ENCODE measurements at regions not wholly inside any gene's neighbourhood (a gene's known extent, or its start where the extent isn't known, plus 50 kb on each side); places are given as distances from the start of the nearest gene placed in this dataset.

DNA sequence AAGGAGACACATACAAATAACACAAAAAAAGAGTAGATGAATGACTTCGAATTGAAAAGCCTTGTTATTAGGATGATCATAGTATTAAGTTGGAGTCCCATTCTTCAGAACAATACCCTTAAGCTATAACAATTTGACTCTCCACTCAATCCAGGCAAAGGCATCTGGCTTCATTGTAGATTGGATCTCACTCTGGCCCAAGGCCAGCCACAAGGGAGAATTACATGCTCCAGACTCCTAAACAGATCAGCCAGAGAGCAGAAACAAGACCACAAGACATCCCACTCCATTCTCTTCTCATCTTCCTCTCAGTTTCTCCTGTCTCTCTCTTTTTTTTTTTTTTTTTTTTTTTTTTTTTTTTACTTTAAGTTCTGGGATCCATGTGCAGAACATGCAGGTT lies 213.9 kb downstream of the DHX15 start:
- Mint-ChIP-seq H3K36me3 (no peaks in the 10 kb centered on the region), H3K27ac (no peak overlapping the region), H3K4me3 (no peak overlapping the region), H3K9me3 (peaks cover 0 to 4% (median under 1%) of the 10 kb centered on the region in 8 donors), H3K27me3 (peaks cover 3 to 7% of the 10 kb centered on the region in 2 donors), H3K4me1 (no peaks in the 10 kb centered on the region)
- H3K9me3 ChIP-seq (ENCODE audit: control insufficient read depth in 1 of 2, low read length in 2 of 2) = no peaks in the 10 kb centered on the region
- no peaks in the 10 kb centered on the region for H3K4me1 ChIP-seq (ENCODE audit: insufficient read depth, low read length)
- H3K4me3 ChIP-seq (ENCODE audit: low read length in 2 of 2) = no peak overlapping the region
- H3K27me3 ChIP-seq (ENCODE audit: insufficient read depth, low read length) = no peaks in the 10 kb centered on the region
- H3K27ac ChIP-seq (ENCODE audit: low read depth, low read length) = no peak overlapping the region
- H3K36me3 ChIP-seq (ENCODE audit: insufficient read depth, low read length) = no peaks in the 10 kb centered on the region
- ChIA-PET CTCF (ENCODE audit: partially characterized antibody) (no interaction called here), POLR2A (ENCODE audit: partially characterized antibody) (no interaction called here)
- no peak for DNase-seq
- intact Hi-C loops (cut with micrococcal nuclease) = no loop called here

DNA sequence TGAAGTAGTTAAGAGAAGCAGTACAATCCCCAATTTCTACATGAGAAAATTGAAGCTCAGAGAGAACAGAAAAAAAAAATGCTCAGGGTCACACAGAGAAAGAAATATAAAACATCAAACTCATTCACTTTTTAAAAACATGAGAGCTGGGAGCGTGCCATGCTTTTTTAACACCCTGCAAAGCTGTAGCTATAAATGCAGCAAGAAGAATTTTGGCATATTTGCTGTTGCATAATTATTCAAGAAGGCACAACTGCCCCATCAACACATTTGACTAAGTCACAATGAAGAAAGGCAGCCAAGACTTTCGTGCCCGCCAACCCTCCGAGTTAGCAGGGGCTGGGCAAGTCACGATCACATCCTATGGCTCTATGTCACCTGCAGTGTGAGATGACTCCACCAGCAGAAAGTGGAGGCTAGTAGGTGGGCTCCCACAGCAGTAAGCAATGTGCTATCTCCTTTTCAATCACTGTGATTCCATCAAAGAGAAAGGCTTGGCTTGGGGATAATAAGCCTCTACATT lies 214.8 kb downstream of the DHX15 start:
- no peaks in the 10 kb centered on the region for H3K36me3 Mint-ChIP-seq
- H3K4me1 Mint-ChIP-seq = no peaks in the 10 kb centered on the region
- no peaks in the 10 kb centered on the region for H3K36me3 ChIP-seq (ENCODE audit: insufficient read depth, low read length)
- H3K4me3 Mint-ChIP-seq = no peak overlapping the region
- H3K27ac Mint-ChIP-seq = no peak overlapping the region
- ChIA-PET CTCF (ENCODE audit: partially characterized antibody) (interaction anchor here (0.7 kb wide), 1 partner anchor 173 kb away, joined by 4 read pairs; no protein-coding TSS in a partner anchor), POLR2A (ENCODE audit: partially characterized antibody) (no interaction called here)
- intact Hi-C loops (cut with micrococcal nuclease) = no loop called here
- peaks cover 3 to 7% of the 10 kb centered on the region in 2 donors for H3K27me3 Mint-ChIP-seq
- no peak for DNase-seq
- no peaks in the 10 kb centered on the region for H3K4me1 ChIP-seq (ENCODE audit: insufficient read depth, low read length)
- H3K27ac ChIP-seq (ENCODE audit: low read depth, low read length) = no peak overlapping the region
- no peaks in the 10 kb centered on the region for H3K9me3 ChIP-seq (ENCODE audit: control insufficient read depth in 1 of 2, low read length in 2 of 2)
- no peak overlapping the region for H3K4me3 ChIP-seq (ENCODE audit: low read length in 2 of 2)
- peaks cover 0 to 4% (median 0%) of the 10 kb centered on the region in 8 donors for H3K9me3 Mint-ChIP-seq
- H3K27me3 ChIP-seq (ENCODE audit: insufficient read depth, low read length) = no peaks in the 10 kb centered on the region

DNA sequence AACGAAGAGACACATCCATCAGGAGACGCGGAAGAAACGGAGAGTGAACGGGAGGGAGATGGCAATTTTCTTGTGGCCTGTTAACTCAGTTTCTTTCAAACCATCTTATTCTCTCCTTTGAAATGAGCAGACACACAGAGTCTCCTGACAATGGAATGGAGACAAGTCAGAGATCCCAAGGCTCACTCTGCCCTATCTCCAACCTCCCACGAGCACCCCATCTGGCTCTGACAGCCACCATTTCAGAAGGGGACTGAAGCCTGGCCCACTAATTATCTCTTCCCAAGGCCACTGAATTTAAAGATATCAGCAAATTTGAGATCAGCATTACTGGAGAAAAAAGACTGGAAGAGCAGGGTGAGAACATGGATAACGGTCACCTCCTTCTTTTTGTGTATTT lies 215.6 kb downstream of the DHX15 start:
- Mint-ChIP-seq H3K4me1 (no peaks in the 10 kb centered on the region), H3K9me3 (peaks cover 0 to 4% (median 0%) of the 10 kb centered on the region in 8 donors), H3K27ac (no peak overlapping the region), H3K27me3 (peaks cover 3 to 7% of the 10 kb centered on the region in 2 donors), H3K36me3 (no peaks in the 10 kb centered on the region), H3K4me3 (no peak overlapping the region)
- no peaks in the 10 kb centered on the region for H3K27me3 ChIP-seq (ENCODE audit: insufficient read depth, low read length)
- intact Hi-C loops (cut with micrococcal nuclease) = no loop called here
- CTCF ChIA-PET (ENCODE audit: partially characterized antibody) = no interaction called here
- POLR2A ChIA-PET (ENCODE audit: partially characterized antibody) = no interaction called here
- H3K27ac ChIP-seq (ENCODE audit: low read depth, low read length) = no peak overlapping the region
- DNase-seq = no peak
- H3K36me3 ChIP-seq (ENCODE audit: insufficient read depth, low read length) = no peaks in the 10 kb centered on the region
- no peaks in the 10 kb centered on the region for H3K9me3 ChIP-seq (ENCODE audit: control insufficient read depth in 1 of 2, low read length in 2 of 2)
- no peaks in the 10 kb centered on the region for H3K4me1 ChIP-seq (ENCODE audit: insufficient read depth, low read length)
- H3K4me3 ChIP-seq (ENCODE audit: low read length in 2 of 2) = no peak overlapping the region

DNA sequence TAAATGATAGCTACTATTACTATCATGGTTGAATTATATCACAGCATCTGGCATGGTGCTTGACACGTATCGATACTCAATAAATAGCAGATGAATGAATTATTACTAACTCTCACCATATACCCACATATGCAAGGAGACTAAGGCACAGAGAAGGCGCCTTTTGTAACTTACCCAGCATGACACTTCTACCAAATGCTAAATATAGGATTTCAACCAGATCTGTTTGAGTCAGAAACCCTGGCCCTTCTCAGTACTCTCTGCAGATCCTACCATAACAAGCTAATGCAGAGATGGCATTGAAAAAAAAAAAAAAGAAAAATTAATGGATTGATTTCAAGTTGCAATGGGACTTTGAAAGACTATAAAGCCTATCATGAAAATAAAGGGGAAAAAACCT lies 219.5 kb downstream of the DHX15 start:
- no peak for DNase-seq
- Mint-ChIP-seq H3K27ac (no peak overlapping the region), H3K9me3 (no peaks in the 10 kb centered on the region), H3K4me1 (no peaks in the 10 kb centered on the region), H3K36me3 (no peaks in the 10 kb centered on the region), H3K4me3 (no peak overlapping the region), H3K27me3 (peaks cover 0 to 2% of the 10 kb centered on the region in 2 donors)
- Histone ChIP-seq H3K9me3 (ENCODE audit: control insufficient read depth in 1 of 2, low read length in 2 of 2) (no peaks in the 10 kb centered on the region), H3K36me3 (ENCODE audit: insufficient read depth, low read length) (no peaks in the 10 kb centered on the region), H3K4me3 (ENCODE audit: low read length in 2 of 2) (no peak overlapping the region), H3K27ac (ENCODE audit: low read depth, low read length) (no peak overlapping the region), H3K27me3 (ENCODE audit: insufficient read depth, low read length) (no peaks in the 10 kb centered on the region), H3K4me1 (ENCODE audit: insufficient read depth, low read length) (no peaks in the 10 kb centered on the region)
- intact Hi-C loops (cut with micrococcal nuclease) = no loop called here
- ChIA-PET POLR2A (ENCODE audit: partially characterized antibody) (no interaction called here), CTCF (ENCODE audit: partially characterized antibody) (no interaction called here)

DNA sequence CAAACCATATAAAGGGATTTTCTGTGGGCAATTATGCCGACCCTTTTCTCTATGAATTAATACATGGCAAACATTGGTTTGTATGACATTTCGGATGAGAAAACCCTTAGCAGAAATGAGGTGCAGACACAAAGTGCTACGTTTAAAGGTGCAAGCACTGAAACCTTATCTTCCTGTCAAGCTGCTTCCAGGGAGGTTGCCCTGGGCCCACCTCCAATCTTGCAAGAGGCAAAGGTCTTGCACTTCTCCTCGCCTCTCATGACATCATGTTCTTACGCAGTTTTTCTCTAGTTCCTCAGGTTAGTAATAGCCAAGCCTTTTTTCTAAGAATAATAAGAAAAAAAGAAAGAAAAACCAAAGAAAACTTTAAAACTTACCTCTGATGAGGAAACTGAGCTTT lies 220.1 kb downstream of the DHX15 start:
- Mint-ChIP-seq H3K9me3 (no peaks in the 10 kb centered on the region), H3K27me3 (peaks cover 0 to 2% of the 10 kb centered on the region in 2 donors), H3K4me1 (no peaks in the 10 kb centered on the region), H3K27ac (no peak overlapping the region), H3K4me3 (no peak overlapping the region), H3K36me3 (no peaks in the 10 kb centered on the region)
- Histone ChIP-seq H3K9me3 (ENCODE audit: control insufficient read depth in 1 of 2, low read length in 2 of 2) (no peaks in the 10 kb centered on the region), H3K36me3 (ENCODE audit: insufficient read depth, low read length) (no peaks in the 10 kb centered on the region), H3K4me1 (ENCODE audit: insufficient read depth, low read length) (no peaks in the 10 kb centered on the region), H3K4me3 (ENCODE audit: low read length in 2 of 2) (no peak overlapping the region), H3K27me3 (ENCODE audit: insufficient read depth, low read length) (no peaks in the 10 kb centered on the region), H3K27ac (ENCODE audit: low read depth, low read length) (no peak overlapping the region)
- POLR2A ChIA-PET (ENCODE audit: partially characterized antibody) = no interaction called here
- DNase-seq = no peak
- intact Hi-C loops (cut with micrococcal nuclease) = no loop called here
- CTCF ChIA-PET (ENCODE audit: partially characterized antibody) = no interaction called here

DNA sequence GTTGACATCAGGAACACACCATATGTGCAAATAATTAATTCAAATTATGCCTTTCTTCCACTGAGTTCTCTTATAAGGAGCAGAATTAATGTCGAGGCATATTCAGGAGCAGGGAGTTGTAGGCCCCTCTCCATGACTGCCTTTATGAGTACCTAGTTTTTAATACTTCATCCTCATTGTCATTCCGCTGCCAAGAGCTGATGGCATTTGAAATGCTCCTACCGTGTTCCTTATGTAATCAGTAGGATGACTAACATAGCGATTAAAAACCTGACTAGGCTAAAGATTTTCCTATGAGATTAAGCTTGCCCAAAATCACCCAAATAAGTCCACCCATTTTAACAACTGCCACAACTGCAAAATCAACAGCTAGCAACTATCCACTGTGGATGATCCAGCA lies 220.6 kb downstream of the DHX15 start:
- H3K4me3 Mint-ChIP-seq = no peak overlapping the region
- no peak for DNase-seq
- Histone ChIP-seq H3K4me1 (ENCODE audit: insufficient read depth, low read length) (no peaks in the 10 kb centered on the region), H3K36me3 (ENCODE audit: insufficient read depth, low read length) (no peaks in the 10 kb centered on the region), H3K27ac (ENCODE audit: low read depth, low read length) (no peak overlapping the region), H3K27me3 (ENCODE audit: insufficient read depth, low read length) (no peaks in the 10 kb centered on the region), H3K4me3 (ENCODE audit: low read length in 2 of 2) (no peak overlapping the region), H3K9me3 (ENCODE audit: control insufficient read depth in 1 of 2, low read length in 2 of 2) (no peaks in the 10 kb centered on the region)
- H3K36me3 Mint-ChIP-seq = no peaks in the 10 kb centered on the region
- intact Hi-C loops (cut with micrococcal nuclease) = no loop called here
- H3K4me1 Mint-ChIP-seq = no peaks in the 10 kb centered on the region
- POLR2A ChIA-PET (ENCODE audit: partially characterized antibody) = no interaction called here
- peaks cover 0 to 2% of the 10 kb centered on the region in 2 donors for H3K27me3 Mint-ChIP-seq
- CTCF ChIA-PET (ENCODE audit: partially characterized antibody) = no interaction called here
- no peak overlapping the region for H3K27ac Mint-ChIP-seq
- no peaks in the 10 kb centered on the region for H3K9me3 Mint-ChIP-seq

DNA sequence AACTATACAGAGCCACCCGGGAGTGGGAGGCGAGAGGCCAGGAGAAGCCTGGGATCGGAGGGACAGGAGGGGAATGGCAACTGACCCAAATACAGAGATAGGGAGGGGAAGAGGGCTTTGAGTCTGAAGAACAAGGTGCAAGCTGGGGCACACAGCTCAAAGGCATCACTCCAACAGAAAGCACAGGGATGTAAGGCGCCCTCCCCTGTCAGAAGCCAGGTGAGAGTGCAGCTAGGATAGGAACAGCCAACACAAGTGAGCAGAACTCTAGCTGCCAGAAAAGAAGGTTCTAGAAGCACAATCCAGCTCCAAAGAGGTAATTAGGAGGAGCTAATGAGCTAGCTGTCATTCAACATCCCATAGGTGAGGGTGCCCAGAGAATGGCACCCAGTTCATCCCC lies 232.2 kb downstream of the DHX15 start:
- Histone ChIP-seq H3K4me3 (ENCODE audit: low read length in 2 of 2) (no peak overlapping the region), H3K27ac (ENCODE audit: low read depth, low read length) (no peak overlapping the region), H3K9me3 (ENCODE audit: control insufficient read depth in 1 of 2, low read length in 2 of 2) (no peaks in the 10 kb centered on the region), H3K27me3 (ENCODE audit: insufficient read depth, low read length) (no peaks in the 10 kb centered on the region), H3K4me1 (ENCODE audit: insufficient read depth, low read length) (no peaks in the 10 kb centered on the region), H3K36me3 (ENCODE audit: insufficient read depth, low read length) (no peaks in the 10 kb centered on the region)
- Mint-ChIP-seq H3K27me3 (peaks cover 0 to 2% of the 10 kb centered on the region in 2 donors), H3K9me3 (peaks cover 0 to 4% (median 0%) of the 10 kb centered on the region in 8 donors), H3K4me1 (no peaks in the 10 kb centered on the region), H3K36me3 (no peaks in the 10 kb centered on the region), H3K27ac (no peak overlapping the region), H3K4me3 (no peak overlapping the region)
- intact Hi-C loops (cut with micrococcal nuclease) = no loop called here
- no peak for DNase-seq
- POLR2A ChIA-PET (ENCODE audit: partially characterized antibody) = no interaction called here
- CTCF ChIA-PET (ENCODE audit: partially characterized antibody) = no interaction called here

Data from CD4-positive, alpha-beta memory T cell (primary cell).